ENCODE measurements at regions not wholly inside any gene's neighbourhood (a gene's known extent, or its start where the extent isn't known, plus 50 kb on each side); places are given as distances from the start of the nearest gene placed in this dataset.

GRCh38 chr5:74433896-74434829 lies 206.4 kb downstream of the ENC1 start:
- Histone ChIP-seq H3K36me3 (ENCODE audit: control insufficient read depth, insufficient read depth, low read length) (no peaks in the 10 kb centered on the region), H3K9ac (no peak overlapping the region), H3K4me2 (ENCODE audit: low read length) (no peak overlapping the region), H3K27ac (no peak overlapping the region), H2AFZ (no peak overlapping the region), H3K4me3 (ENCODE audit: low read depth, low read length) (no peak overlapping the region), H3K27me3 (ENCODE audit: control insufficient read depth, insufficient read depth, low read length) (no peaks in the 10 kb centered on the region), H3K4me1 (no peaks in the 10 kb centered on the region), H3K9me3 (ENCODE audit: control insufficient read depth, low read length) (no peaks in the 10 kb centered on the region), H3K79me2 (no peaks in the 10 kb centered on the region)
- TF ChIP-seq, protein P1, sequence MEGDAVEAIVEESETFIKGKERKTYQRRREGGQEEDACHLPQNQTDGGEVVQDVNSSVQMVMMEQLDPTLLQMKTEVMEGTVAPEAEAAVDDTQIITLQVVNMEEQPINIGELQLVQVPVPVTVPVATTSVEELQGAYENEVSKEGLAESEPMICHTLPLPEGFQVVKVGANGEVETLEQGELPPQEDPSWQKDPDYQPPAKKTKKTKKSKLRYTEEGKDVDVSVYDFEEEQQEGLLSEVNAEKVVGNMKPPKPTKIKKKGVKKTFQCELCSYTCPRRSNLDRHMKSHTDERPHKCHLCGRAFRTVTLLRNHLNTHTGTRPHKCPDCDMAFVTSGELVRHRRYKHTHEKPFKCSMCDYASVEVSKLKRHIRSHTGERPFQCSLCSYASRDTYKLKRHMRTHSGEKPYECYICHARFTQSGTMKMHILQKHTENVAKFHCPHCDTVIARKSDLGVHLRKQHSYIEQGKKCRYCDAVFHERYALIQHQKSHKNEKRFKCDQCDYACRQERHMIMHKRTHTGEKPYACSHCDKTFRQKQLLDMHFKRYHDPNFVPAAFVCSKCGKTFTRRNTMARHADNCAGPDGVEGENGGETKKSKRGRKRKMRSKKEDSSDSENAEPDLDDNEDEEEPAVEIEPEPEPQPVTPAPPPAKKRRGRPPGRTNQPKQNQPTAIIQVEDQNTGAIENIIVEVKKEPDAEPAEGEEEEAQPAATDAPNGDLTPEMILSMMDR (IDR thresholded peaks at IDR 0.05), result no peak

GRCh38 chr5:74433255-74433895 lies 207.2 kb downstream of the ENC1 start:
- no peak overlapping the region for H3K4me3 ChIP-seq (ENCODE audit: low read depth, low read length)
- no peaks in the 10 kb centered on the region for H3K9me3 ChIP-seq (ENCODE audit: control insufficient read depth, low read length)
- TF ChIP-seq, protein P1 (IDR thresholded peaks at IDR 0.05), result no peak
- no peaks in the 10 kb centered on the region for H3K36me3 ChIP-seq (ENCODE audit: control insufficient read depth, insufficient read depth, low read length)
- no peak overlapping the region for H3K9ac ChIP-seq
- no peaks in the 10 kb centered on the region for H3K27me3 ChIP-seq (ENCODE audit: control insufficient read depth, insufficient read depth, low read length)
- H3K27ac ChIP-seq, result no peak overlapping the region
- H2AFZ ChIP-seq, result no peak overlapping the region
- no peaks in the 10 kb centered on the region for H3K4me1 ChIP-seq
- H3K79me2 ChIP-seq, result no peaks in the 10 kb centered on the region
- no peak overlapping the region for H3K4me2 ChIP-seq (ENCODE audit: low read length)

DNA sequence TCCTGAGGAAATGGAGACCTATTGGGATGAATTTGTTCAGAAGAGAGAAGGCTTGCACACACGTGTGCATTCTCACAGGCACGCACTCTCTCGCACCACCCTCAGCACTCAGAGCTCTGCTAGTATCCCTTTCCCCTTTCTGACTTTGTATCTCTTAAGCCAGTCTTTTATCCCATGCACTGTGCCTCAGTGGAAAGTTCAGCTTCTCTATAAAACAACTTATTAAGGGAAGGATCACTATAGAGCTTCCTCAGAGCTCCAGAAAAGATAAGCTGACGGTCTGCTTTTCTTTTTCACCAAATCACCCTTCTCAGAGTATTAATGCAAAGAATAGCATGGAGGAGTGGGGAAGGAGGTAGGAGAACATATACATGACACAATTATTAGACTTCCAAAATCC lies 207.8 kb downstream of the ENC1 start:
- Histone ChIP-seq H3K9ac (no peak overlapping the region), H3K27ac (no peak overlapping the region), H3K36me3 (ENCODE audit: control insufficient read depth, insufficient read depth, low read length) (no peaks in the 10 kb centered on the region), H3K79me2 (no peaks in the 10 kb centered on the region), H3K4me3 (ENCODE audit: low read depth, low read length) (no peak overlapping the region), H2AFZ (no peak overlapping the region), H3K9me3 (ENCODE audit: control insufficient read depth, low read length) (no peaks in the 10 kb centered on the region), H3K4me1 (no peaks in the 10 kb centered on the region), H3K27me3 (ENCODE audit: control insufficient read depth, insufficient read depth, low read length) (no peaks in the 10 kb centered on the region), H3K4me2 (ENCODE audit: low read length) (no peak overlapping the region)
- TF ChIP-seq, protein P1 (IDR thresholded peaks at IDR 0.05), result no peak

DNA sequence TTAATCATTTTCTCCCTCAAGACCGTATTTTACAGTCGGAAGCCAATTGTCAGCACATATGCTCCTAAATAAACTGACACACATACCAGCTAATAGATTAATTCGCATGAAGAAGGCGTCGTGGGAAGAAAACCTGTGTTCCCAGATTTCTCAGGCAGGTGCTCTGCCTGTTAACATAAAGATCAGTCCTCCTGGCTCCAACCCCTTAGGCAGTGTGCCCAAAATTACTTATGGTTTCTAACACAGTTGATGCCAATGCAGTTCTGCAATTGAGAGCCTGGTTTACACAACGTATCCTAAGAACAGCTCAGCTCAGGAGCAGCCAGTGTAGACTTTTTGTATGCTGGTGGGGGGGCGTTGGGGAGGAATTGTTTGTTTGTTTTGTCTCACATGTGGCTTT lies 208.3 kb downstream of the ENC1 start:
- H3K9me3 ChIP-seq (ENCODE audit: control insufficient read depth, low read length), result no peaks in the 10 kb centered on the region
- no peak overlapping the region for H3K27ac ChIP-seq
- no peaks in the 10 kb centered on the region for H3K4me1 ChIP-seq
- H3K4me2 ChIP-seq (ENCODE audit: low read length), result no peak overlapping the region
- no peak overlapping the region for H3K4me3 ChIP-seq (ENCODE audit: low read depth, low read length)
- no peak overlapping the region for H2AFZ ChIP-seq
- TF ChIP-seq, protein P1 (IDR thresholded peaks at IDR 0.05), result no peak
- no peaks in the 10 kb centered on the region for H3K36me3 ChIP-seq (ENCODE audit: control insufficient read depth, insufficient read depth, low read length)
- no peaks in the 10 kb centered on the region for H3K79me2 ChIP-seq
- no peak overlapping the region for H3K9ac ChIP-seq
- no peaks in the 10 kb centered on the region for H3K27me3 ChIP-seq (ENCODE audit: control insufficient read depth, insufficient read depth, low read length)

Measured in parathyroid adenoma (tissue), 2 donors.